GM12864 (cell line): ENCODE measurements at regions not wholly inside any gene's neighbourhood (a gene's known extent, or its start where the extent isn't known, plus 50 kb on each side); places are given as distances from the start of the nearest gene placed in this dataset.

Experiments used
- DNase-seq: peaks from one replicate; pipeline ENCODE4 v3.0.0-alpha.2; 2011; ENCODE audit warnings: low read depth
- H3K4me3 ChIP-seq: 2 replicates; pipeline ENCODE4 v1.5.1; 2011; ENCODE audit warnings: mild to moderate bottlenecking, low read depth, low read length, control low read depth
- TF ChIP-seq, protein P1 (sequence below): IDR thresholded peaks from 2 replicates; pipeline ENCODE4 v1.5.1; 2011; ENCODE audit warnings: low read depth, mild to moderate bottlenecking, moderate library complexity, low read length, control low read depth, inconsistent platforms; ENCODE audit errors: missing control alignments

DNA sequence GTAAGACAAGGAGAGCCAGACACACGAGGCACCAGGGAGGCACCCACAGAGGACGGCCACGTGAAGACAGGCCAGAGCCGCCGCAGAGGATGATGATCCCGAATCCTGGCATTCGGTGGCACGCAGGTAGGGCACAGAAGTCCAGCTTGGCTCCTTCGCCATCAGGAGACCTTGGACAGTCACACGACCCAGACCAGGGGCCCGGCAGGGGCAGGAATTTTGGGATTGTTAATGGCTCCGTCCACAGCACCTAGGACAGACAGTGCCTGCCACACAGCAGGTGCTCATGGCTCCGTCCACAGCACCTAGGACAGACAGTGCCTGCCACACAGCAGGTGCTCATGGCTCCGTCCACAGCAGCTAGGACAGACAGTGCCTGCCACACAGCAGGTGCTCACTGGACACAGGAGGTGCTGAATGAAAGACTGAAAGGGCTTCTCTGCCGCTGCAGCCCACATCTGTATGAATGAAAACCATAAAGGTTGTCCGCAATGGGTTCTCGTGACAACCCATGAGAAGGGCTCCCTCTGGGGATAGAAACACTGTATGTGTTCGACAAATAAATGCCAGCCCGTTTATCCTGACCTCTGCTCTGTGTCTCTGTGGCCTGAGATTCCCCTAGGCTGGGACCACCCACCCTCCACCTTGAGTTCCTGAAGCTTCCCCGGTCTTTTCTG is 341.6 kb downstream of the CTTN start:
- TF ChIP-seq, protein P1, sequence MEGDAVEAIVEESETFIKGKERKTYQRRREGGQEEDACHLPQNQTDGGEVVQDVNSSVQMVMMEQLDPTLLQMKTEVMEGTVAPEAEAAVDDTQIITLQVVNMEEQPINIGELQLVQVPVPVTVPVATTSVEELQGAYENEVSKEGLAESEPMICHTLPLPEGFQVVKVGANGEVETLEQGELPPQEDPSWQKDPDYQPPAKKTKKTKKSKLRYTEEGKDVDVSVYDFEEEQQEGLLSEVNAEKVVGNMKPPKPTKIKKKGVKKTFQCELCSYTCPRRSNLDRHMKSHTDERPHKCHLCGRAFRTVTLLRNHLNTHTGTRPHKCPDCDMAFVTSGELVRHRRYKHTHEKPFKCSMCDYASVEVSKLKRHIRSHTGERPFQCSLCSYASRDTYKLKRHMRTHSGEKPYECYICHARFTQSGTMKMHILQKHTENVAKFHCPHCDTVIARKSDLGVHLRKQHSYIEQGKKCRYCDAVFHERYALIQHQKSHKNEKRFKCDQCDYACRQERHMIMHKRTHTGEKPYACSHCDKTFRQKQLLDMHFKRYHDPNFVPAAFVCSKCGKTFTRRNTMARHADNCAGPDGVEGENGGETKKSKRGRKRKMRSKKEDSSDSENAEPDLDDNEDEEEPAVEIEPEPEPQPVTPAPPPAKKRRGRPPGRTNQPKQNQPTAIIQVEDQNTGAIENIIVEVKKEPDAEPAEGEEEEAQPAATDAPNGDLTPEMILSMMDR, result no peak
- no peak overlapping the region for H3K4me3 ChIP-seq
- DNase-seq, result no peak

DNA sequence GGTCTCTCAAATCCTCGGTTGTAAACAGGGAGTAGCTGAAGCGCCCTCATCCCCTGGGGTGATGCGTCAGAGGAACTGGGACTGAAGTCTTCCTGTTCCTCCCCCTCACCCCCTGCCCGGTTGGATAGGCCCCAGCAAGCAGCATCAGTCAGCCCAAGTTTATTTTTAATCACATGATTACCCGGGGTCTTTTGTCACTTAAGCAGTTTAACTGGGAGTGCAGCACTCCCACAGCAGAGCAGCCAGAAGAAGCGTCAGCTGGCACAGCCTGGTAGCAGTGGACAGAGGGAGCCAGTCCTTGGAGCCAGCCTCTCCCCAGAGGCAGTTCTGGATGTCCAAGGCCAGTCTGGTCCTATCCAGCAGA is 342.1 kb downstream of the CTTN start:
- TF ChIP-seq, protein P1, result no peak
- DNase-seq, result no peak
- H3K4me3 ChIP-seq, result no peak overlapping the region

DNA sequence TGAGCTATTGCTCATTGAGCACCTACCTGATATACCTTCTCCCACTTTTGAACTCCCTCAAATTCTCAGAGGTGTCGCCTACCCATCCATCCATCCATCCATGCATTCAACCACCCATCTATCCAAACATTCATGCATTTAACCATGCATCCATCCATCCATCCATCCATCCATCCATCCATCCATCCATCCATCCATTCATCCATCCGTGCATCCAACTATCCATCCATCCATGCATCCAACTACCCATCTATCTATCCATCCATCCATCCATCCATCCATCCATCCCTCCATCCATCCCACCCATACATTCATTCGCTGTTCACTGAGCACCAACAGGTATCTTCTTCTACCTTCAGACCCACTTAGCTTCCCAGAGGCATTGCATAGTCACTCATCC is 342.8 kb downstream of the CTTN start:
- TF ChIP-seq, protein P1, result no peak
- no peak overlapping the region for H3K4me3 ChIP-seq
- DNase-seq, result no peak

DNA sequence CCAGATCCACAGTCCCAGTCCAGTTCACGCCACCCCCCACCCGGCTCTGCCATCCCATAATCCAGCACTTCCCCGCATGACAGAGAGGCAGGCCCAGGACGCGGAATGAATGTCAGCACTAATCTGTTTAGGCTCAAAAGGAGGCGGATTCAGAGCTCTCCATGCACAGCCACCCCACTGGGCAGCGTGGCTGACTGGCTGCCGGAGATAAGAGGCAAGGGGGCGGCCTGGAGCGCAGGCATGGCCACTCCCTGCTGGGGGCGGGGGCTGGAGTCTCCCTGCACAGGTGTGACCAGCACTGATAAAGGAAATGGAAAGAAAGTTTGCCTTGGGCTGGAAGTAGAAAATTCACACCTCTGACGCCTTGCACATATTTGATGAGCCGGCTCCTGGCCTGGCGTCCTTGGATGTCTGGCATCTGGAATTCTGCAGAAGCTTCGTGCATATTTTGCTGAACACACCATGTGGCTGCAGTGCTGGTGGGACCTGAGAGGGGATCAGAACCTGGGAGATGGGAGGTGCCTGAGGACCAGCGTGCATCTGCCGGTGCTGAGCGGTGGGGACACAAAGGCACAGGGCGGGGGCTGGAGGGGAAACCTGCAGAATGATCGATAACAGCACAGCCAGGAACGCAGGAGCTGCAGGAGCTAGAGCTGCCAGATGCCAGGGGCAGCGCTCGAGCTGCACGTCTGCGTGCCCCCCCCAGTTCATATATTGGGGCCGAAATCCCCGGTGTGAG is 344.4 kb downstream of the CTTN start:
- TF ChIP-seq, protein P1, result no peak
- H3K4me3 ChIP-seq, result no peak overlapping the region
- no peak for DNase-seq

DNA sequence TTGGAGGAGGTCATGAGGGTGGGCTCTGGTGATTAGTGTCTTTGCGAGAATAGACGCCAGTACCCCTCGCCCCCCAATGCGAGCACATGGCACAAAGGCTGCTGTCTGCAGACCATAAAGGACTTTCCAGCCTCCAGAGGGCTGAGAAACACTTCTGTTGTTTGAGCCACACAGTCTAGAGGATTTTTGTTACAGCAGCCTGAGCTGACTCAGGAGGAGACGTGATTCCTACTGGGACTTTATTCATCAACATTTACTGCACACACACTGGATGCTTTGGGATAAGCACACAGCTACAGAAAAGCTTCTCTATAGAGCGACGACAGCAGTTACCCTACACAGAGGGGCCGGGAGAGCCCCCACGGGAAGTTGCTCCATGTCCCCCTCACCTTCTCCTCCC is 345.0 kb downstream of the CTTN start:
- DNase-seq, result no peak
- no peak overlapping the region for H3K4me3 ChIP-seq
- TF ChIP-seq, protein P1, result no peak

DNA sequence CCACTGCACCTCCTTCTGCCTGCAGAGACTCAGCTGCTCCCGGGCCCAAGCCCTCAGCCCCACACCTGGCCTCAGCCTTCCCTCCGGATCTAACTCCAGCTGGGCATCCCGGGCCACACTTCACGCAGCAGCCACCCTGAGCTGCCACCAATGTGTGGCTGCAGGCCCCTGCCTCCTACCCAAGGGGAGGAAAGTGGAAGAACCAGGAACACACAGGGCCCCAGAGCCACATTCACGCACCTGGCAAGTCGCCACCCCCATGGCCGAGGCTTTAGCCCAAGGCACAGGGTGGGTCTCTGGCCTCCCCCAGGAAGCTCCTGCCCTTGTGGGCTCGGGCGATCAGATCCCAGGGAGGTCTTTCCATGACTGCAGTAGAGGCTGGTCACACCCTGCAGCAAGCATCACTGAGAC is 345.6 kb downstream of the CTTN start:
- no peak overlapping the region for H3K4me3 ChIP-seq
- TF ChIP-seq, protein P1, result no peak
- no peak for DNase-seq
